HG03342 (cell line): ENCODE measurements at regions not wholly inside any gene's neighbourhood (a gene's known extent, or its start where the extent isn't known, plus 50 kb on each side); places are given as distances from the start of the nearest gene placed in this dataset.

Experiments used
- ATAC-seq: cut with Tn5 transposase; IDR thresholded peaks from one replicate; pipeline ENCODE4 v1.9.1; 2021; ENCODE audit warnings: mild to moderate bottlenecking, moderate library complexity; ENCODE audit not compliant: unreplicated experiment

GRCh38 chr13:109454167-109454917 is 332.0 kb downstream of the IRS2 start:
- no peak for ATAC-seq

- ATAC-seq, result no peak
Observed at GRCh38 chr13:109451726-109452125, 334.7 kb downstream of the IRS2 start.

GRCh38 chr13:109448629-109449028 is 337.8 kb downstream of the IRS2 start:
- ATAC-seq, result no peak

GRCh38 chr13:109447667-109448066 is 338.7 kb downstream of the IRS2 start:
- ATAC-seq, result no peak

- no peak for ATAC-seq
Observed at GRCh38 chr13:109440320-109440719, 346.1 kb downstream of the IRS2 start.

- no peak for ATAC-seq
Observed at GRCh38 chr13:109439813-109440212, 346.6 kb downstream of the IRS2 start.

- no peak for ATAC-seq
Observed at GRCh38 chr13:109436841-109437240, 349.5 kb downstream of the IRS2 start.

- no peak for ATAC-seq
Observed at GRCh38 chr13:109436055-109436622, 350.2 kb downstream of the IRS2 start.

- ATAC-seq, result no peak
Observed at GRCh38 chr13:109431217-109431616, 355.2 kb downstream of the IRS2 start.

- ATAC-seq, result no peak
Observed at GRCh38 chr13:109428146-109428545, 358.2 kb downstream of the IRS2 start.

- ATAC-seq, result no peak
Observed at GRCh38 chr13:109427695-109428094, 358.7 kb downstream of the IRS2 start.

GRCh38 chr13:109427148-109427547 is 359.2 kb downstream of the IRS2 start:
- no peak for ATAC-seq

GRCh38 chr13:109426690-109426990 is 359.7 kb downstream of the IRS2 start:
- ATAC-seq, result no peak

- ATAC-seq, result no peak
Observed at GRCh38 chr13:109425821-109426689, 360.3 kb downstream of the IRS2 start.

- ATAC-seq, result no peak
Observed at GRCh38 chr13:109422161-109422560, 364.2 kb downstream of the IRS2 start.

GRCh38 chr13:109419896-109420295 is 366.5 kb downstream of the IRS2 start:
- no peak for ATAC-seq

GRCh38 chr13:109418111-109418510 is 368.3 kb downstream of the IRS2 start:
- no peak for ATAC-seq

GRCh38 chr13:109416001-109416400 is 370.4 kb downstream of the IRS2 start:
- ATAC-seq, result no peak

- no peak for ATAC-seq
Observed at GRCh38 chr13:109415057-109415456, 371.3 kb downstream of the IRS2 start.

- no peak for ATAC-seq
Observed at GRCh38 chr13:109412283-109412901, 374.0 kb downstream of the IRS2 start.

GRCh38 chr13:109410868-109411267 is 375.5 kb downstream of the IRS2 start:
- no peak for ATAC-seq
